Spinal cord (tissue), 9 donors: ENCODE measurements at regions not wholly inside any gene's neighbourhood (a gene's known extent, or its start where the extent isn't known, plus 50 kb on each side); places are given as distances from the start of the nearest gene placed in this dataset.
"Not testable (repeated sequence)": the region's sequence is repeated elsewhere in the genome, so short reads cannot be mapped to it uniquely, and the experiment has no call there.

Experiments used
- DNase-seq, 6 donors: peaks; one replicate each; pipeline versions ENCODE4 v3.0.0 to v3.0.0-alpha.2; 2013 to 2015; ENCODE audit warnings: low spot score in 6 of 6, low read depth in 4 of 6
- H3K27ac ChIP-seq: one replicate; pipeline ENCODE4 v1.5.1; 2013; ENCODE audit warnings: low read depth, low read length, control low read depth
- H3K27me3 ChIP-seq: one replicate; pipeline ENCODE4 v1.6.1; 2013; ENCODE audit warnings: low read length; ENCODE audit not compliant: control insufficient read depth, insufficient read depth
- H3K36me3 ChIP-seq: one replicate; pipeline ENCODE4 v1.6.1; 2013; ENCODE audit warnings: low read length; ENCODE audit not compliant: control insufficient read depth, insufficient read depth
- H3K4me1 ChIP-seq: one replicate; pipeline ENCODE4 v1.6.1; 2013; ENCODE audit warnings: low read length; ENCODE audit not compliant: control insufficient read depth, insufficient read depth
- H3K4me3 ChIP-seq: one replicate; pipeline ENCODE4 v1.5.1; 2013; ENCODE audit warnings: low read depth, low read length, control low read depth
- H3K9me3 ChIP-seq: one replicate; pipeline ENCODE4 v1.6.1; 2013; ENCODE audit warnings: low read length; ENCODE audit not compliant: control insufficient read depth, insufficient read depth
- WGBS: methylation state at CpG from one replicate; pipeline ENCODE4 v1.1.5; 2013; ENCODE audit warnings: missing lambda C conversion rate; ENCODE audit not compliant: insufficient coverage; 5-methylcytosine and 5-hydroxymethylcytosine counted together
- donor health status: healthy.

DNA sequence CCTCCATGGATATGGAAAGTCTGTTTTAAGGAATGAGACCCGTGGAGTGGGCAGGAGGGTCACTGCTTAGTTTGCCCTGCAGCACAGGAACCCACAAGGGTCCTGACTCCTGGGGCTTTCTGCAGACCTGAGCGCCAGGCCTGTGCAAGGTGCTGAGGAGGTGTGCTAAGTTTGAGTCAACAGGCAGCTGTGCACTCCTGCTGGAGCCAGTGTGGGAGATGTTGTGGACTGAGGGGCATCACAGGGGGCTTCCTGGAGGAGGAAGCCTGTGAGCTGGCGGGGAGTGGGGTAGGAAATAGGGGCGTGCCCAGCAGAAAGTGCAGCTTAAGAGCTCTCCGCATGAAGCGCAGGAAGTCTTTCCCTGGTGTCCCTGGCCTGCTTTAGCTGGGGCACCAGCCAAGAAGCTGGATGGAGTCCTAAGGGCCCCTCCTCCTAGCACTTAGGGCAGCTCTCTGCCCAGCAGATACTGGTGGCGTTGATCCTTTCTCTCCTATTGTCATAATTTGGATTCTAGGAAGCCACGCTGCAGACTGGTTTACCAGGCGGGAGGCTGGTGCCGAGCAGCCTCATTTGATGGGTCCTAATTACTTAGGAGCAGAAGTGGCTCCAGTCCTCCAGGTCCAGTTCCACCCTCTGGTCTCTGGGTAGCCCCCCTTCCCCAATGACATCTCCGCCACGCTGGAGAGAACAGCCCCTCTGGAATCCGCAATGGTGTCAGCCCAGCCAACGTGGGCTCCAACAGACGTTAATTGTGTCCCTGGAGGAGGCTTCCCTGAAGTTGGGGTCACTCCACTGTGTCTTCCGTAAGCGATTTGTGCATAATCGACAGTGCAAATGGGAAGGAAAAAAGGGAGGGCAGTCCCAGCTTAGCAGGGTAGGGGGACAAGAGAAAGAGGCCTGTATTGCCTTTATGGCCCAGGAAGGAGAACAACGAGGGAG, 309.2 kb downstream of the ZNF536 start:
- H3K27me3 ChIP-seq: no peaks in the 10 kb centered on the region
- H3K9me3 ChIP-seq: no peaks in the 10 kb centered on the region
- no peaks in the 10 kb centered on the region for H3K36me3 ChIP-seq
- no peak overlapping the region for H3K4me3 ChIP-seq
- WGBS: 73% methylated on average over 17 of the region's 19 CpGs
- DNase-seq: no peak
- no peak overlapping the region for H3K27ac ChIP-seq
- peaks cover 45% of the 10 kb centered on the region for H3K4me1 ChIP-seq

DNA sequence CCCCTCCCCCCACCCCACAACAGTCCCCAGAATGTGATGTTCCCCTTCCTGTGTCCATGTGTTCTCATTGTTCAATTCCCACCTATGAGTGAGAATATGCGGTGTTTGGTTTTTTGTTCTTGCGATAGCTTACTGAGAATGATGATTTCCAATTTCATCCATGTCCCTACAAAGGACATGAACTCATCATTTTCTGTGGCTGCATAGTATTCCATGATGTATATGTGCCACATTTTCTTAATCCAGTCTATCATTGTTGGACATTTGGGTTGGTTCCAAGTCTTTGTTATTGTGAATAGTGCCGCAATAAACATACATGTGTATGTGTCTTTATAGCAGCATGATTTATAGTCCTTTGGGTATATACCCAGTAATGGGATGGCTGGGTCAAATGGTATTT, 308.2 kb downstream of the ZNF536 start:
- H3K27ac ChIP-seq, H3K4me3 ChIP-seq, DNase-seq, H3K9me3 ChIP-seq, H3K36me3 ChIP-seq, H3K27me3 ChIP-seq: not testable (repeated sequence)
- H3K4me1 ChIP-seq: peaks cover 35% of the 10 kb centered on the region
- no CpG with 5 or more reads among the region's 3 CpGs for WGBS

DNA sequence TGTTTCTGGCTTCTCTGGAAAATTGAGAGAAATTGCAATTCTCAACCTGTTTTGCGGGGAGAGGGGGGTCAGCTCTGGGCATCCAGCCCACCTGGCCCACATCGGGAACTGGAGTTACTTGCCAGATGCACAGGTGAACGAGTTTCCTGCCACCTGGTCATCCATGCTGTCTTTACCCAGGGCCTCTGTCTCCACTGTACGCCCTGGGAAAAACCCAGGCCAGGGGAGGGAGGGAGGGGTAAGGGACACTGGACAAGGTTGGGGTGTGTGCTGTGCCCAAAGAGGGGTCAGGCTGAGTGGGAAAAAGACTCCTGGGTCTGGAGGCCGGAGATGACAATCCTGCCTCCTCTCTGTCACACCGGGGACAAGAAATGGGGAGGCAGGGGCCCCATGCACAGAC, 307.6 kb downstream of the ZNF536 start:
- Histone ChIP-seq H3K36me3 (no peaks in the 10 kb centered on the region), H3K4me1 (peaks cover 33% of the 10 kb centered on the region), H3K9me3 (no peaks in the 10 kb centered on the region), H3K4me3 (no peak overlapping the region), H3K27me3 (no peaks in the 10 kb centered on the region), H3K27ac (no peak overlapping the region)
- 71% methylated on average over 2 of the region's 6 CpGs for WGBS
- DNase-seq: no peak

DNA sequence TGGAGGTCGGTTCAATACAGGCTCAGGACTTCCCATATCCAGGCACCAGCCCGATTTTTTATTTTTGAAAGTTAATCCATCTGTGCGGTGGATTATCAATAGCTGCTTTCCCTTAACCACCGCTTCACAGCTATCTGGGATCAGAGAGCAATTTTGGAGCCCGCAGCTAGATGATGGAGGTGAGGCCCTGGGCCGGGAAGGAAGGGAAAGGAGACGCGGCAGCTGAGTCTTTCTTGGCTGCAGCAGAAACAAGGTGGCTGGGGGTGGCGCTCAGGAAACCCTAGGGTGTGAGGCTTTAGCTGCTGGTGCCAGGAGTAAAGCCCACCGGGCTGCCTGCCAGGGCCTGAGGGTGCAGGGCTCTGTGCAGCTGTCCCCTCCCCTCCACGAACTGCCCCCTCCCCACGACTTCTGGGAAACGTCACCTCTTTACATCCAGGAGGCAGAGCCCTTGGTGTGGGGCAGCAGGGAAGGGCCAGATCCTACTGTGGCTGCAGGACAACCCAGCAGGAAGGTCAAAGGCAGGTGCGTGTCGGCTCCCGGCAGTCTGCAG, 307.0 kb downstream of the ZNF536 start:
- no peak for DNase-seq
- WGBS: 37% methylated on average over 13 of the region's 16 CpGs
- no peaks in the 10 kb centered on the region for H3K36me3 ChIP-seq
- H3K4me3 ChIP-seq: no peak overlapping the region
- H3K4me1 ChIP-seq: peaks cover 30% of the 10 kb centered on the region
- H3K27me3 ChIP-seq: no peaks in the 10 kb centered on the region
- no peaks in the 10 kb centered on the region for H3K9me3 ChIP-seq
- no peak overlapping the region for H3K27ac ChIP-seq

DNA sequence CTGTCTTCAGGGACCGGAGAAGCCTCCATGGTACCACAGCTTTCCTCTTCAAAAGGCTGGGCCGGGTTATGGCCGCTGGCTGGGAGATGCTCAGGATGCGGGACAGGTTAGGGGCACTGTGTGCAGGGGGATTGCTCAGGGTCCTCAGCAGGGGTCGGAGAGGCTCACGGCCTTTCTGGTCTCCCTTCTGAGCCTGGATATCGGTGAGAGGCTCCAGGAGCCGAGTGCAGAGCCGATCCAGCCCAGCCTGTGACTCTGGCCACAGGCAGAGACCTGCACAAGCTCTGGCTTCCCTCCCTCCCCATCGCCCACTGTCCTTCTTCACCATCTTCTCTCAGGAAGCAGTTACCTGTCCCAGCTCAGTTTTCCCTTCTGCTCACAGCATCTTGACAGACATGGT, 306.0 kb downstream of the ZNF536 start:
- no peak for DNase-seq
- Histone ChIP-seq H3K27me3 (no peaks in the 10 kb centered on the region), H3K9me3 (no peaks in the 10 kb centered on the region), H3K27ac (no peak overlapping the region), H3K4me1 (peaks cover 30% of the 10 kb centered on the region), H3K4me3 (no peak overlapping the region), H3K36me3 (no peaks in the 10 kb centered on the region)
- WGBS: 93% methylated on average over 10 of the region's 10 CpGs

DNA sequence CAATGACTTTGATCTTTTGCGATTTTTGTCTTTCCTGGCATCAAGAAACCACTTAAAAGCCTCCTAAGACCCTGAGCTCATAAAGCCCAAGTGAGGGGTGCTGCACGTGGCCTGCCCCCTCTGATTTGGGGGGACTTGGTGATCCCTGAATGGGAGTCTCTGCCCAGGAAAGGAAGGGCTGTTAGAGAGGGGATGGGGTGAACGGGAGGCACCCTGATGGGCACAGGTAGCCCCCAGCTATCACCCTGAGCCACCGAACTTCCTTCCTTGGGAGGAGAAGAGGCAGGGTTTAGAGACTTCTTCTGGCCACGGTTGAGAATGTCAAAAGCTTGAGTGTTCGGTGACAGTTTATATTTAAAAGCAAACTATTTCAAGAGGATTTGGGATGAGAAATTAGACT, 305.5 kb downstream of the ZNF536 start:
- Histone ChIP-seq H3K9me3 (no peaks in the 10 kb centered on the region), H3K4me3 (no peak overlapping the region), H3K36me3 (no peaks in the 10 kb centered on the region), H3K27me3 (no peaks in the 10 kb centered on the region), H3K4me1 (peaks cover 26% of the 10 kb centered on the region), H3K27ac (no peak overlapping the region)
- DNase-seq: no peak
- WGBS: 94% methylated on average over 3 of the region's 6 CpGs

DNA sequence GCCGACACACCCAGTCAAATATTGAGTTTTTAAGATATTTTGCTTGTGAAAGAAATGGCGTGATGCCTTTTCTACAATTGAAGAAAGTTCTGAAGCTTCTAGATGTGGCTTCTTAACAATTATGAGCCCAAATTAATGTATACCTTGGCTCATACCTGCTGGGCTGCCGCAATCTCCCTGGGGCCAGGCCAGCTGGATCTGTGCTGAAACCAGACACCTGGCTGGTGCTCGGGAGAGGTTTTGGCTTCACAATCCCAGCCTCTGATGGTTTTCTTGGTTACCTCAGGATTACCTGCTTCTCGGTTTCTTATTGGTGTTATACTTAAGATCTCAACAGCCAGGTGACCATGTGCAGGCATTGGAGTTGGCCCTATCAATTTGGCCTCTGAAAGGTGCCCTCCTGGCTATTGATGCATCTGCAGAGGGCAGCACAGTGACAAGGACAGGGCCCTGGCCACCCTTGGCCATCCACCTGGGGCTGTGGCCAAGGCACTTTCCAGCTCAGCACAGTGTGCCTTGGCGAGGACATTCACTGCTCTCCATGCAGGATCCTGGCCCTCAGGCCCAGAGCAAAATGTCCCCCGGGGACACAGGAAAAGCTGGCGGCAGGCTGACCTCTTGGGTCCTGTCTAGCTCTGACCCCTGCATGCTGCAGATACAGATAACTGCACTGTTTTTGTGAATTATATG, 305.0 kb downstream of the ZNF536 start:
- WGBS: 92% methylated on average over 6 of the region's 8 CpGs
- Histone ChIP-seq H3K4me3 (no peak overlapping the region), H3K27ac (no peak overlapping the region), H3K36me3 (no peaks in the 10 kb centered on the region), H3K9me3 (no peaks in the 10 kb centered on the region), H3K27me3 (no peaks in the 10 kb centered on the region), H3K4me1 (peaks cover 20% of the 10 kb centered on the region)
- no peak for DNase-seq

DNA sequence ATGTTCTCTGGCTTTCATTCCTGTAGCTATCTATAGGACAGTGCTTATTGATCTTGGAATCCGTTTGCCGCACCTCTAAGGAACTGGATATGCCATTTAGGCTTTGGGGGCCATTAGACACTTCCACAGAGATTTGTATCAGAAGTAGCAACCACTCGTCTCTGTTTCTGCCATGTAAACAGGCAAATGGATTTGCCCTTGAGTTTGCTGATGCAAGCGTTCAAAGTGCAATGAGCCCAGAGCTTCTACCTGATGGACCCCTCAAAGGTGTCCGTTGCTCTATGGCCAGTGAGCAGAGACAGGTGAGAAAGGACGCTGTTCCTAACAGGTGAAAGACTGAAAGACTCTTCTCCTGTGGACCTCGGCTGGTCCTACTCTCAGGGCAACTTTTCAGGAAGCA, 302.9 kb downstream of the ZNF536 start:
- WGBS: 92% methylated on average over 7 of the region's 7 CpGs
- DNase-seq: no peak
- Histone ChIP-seq H3K27me3 (no peaks in the 10 kb centered on the region), H3K4me3 (no peak overlapping the region), H3K36me3 (no peaks in the 10 kb centered on the region), H3K9me3 (no peaks in the 10 kb centered on the region), H3K4me1 (peaks cover 22% of the 10 kb centered on the region), H3K27ac (no peak overlapping the region)

DNA sequence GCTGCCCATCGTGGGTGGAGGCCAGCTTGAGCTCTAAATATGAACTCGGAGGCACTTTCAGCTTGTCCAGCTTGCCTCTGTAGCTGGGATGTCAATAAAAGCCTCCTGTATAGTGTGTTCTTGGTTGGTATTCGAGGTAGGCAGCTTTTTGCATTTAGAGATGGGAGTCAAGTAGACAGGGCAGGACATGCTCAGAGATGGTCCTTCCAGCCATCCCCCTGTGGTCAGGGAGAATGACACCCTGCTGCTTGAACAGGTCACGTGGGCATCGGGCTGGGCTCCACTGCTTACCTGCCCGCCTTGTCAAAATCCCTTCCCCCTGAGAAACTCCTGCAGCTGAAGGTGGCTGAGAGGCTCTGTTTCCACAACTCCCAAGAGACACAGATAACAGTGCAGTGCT, 302.5 kb downstream of the ZNF536 start:
- H3K27ac ChIP-seq: no peak overlapping the region
- no peaks in the 10 kb centered on the region for H3K27me3 ChIP-seq
- WGBS: 92% methylated on average over 6 of the region's 6 CpGs
- H3K36me3 ChIP-seq: no peaks in the 10 kb centered on the region
- H3K9me3 ChIP-seq: no peaks in the 10 kb centered on the region
- peaks cover 26% of the 10 kb centered on the region for H3K4me1 ChIP-seq
- DNase-seq: no peak
- H3K4me3 ChIP-seq: no peak overlapping the region
